IPS-20b (cell line): ENCODE measurements at regions not wholly inside any gene's neighbourhood (a gene's known extent, or its start where the extent isn't known, plus 50 kb on each side); places are given as distances from the start of the nearest gene placed in this dataset.

Source experiments
- H3K27ac ChIP-seq: one replicate; pipeline ENCODE4 v1.5.1; 2013; ENCODE audit warnings: low read length
- H3K27me3 ChIP-seq: 2 replicates; pipeline ENCODE4 v1.6.1; 2013; ENCODE audit warnings: mild to moderate bottlenecking, low read length, inconsistent platforms; ENCODE audit not compliant: insufficient read depth
- H3K36me3 ChIP-seq: 2 replicates; pipeline ENCODE4 v1.6.1; 2013; ENCODE audit warnings: low read depth, mild to moderate bottlenecking, inconsistent platforms, low read length, moderate library complexity; ENCODE audit not compliant: insufficient read depth
- H3K4me1 ChIP-seq: 2 replicates; pipeline ENCODE4 v1.6.1; 2013; ENCODE audit warnings: mild to moderate bottlenecking, control low read depth, inconsistent platforms, low read length, moderate library complexity; ENCODE audit not compliant: insufficient read depth
- H3K4me3 ChIP-seq: 2 replicates; pipeline ENCODE4 v1.5.1; 2013; ENCODE audit warnings: mild to moderate bottlenecking, low read length, inconsistent platforms
- H3K9ac ChIP-seq: 2 replicates; pipeline ENCODE4 v1.6.1; 2013; ENCODE audit warnings: low read depth, mild to moderate bottlenecking, inconsistent platforms, low read length, moderate library complexity
- H3K9me3 ChIP-seq: 2 replicates; pipeline ENCODE4 v1.6.1; 2013; ENCODE audit warnings: mild to moderate bottlenecking, low read depth, low read length, inconsistent platforms; ENCODE audit not compliant: insufficient read depth

GRCh38 chr6:164528539-164528938 is 780.9 kb downstream of the C6orf118 start:
- H3K4me1 ChIP-seq: no peaks in the 10 kb centered on the region; the same call in 1 of the 2 replicates
- H3K9me3 ChIP-seq: peaks cover 26% of the 10 kb centered on the region
- no peaks in the 10 kb centered on the region for H3K36me3 ChIP-seq
- no peaks in the 10 kb centered on the region for H3K27me3 ChIP-seq
- H3K9ac ChIP-seq: no peak overlapping the region
- H3K4me3 ChIP-seq: no peak overlapping the region
- H3K27ac ChIP-seq: no peak overlapping the region

GRCh38 chr6:164523087-164523654 is 786.2 kb downstream of the C6orf118 start:
- Histone ChIP-seq H3K9ac (no peak overlapping the region), H3K4me1 (no peaks in the 10 kb centered on the region; the same call in 1 of the 2 replicates), H3K9me3 (peaks cover 32% of the 10 kb centered on the region), H3K27me3 (no peaks in the 10 kb centered on the region), H3K36me3 (no peaks in the 10 kb centered on the region), H3K4me3 (no peak overlapping the region), H3K27ac (no peak overlapping the region)

GRCh38 chr6:164520916-164521315 is 788.5 kb downstream of the C6orf118 start:
- no peaks in the 10 kb centered on the region for H3K36me3 ChIP-seq
- H3K9ac ChIP-seq: no peak overlapping the region
- no peak overlapping the region for H3K4me3 ChIP-seq
- H3K9me3 ChIP-seq: peaks cover 19% of the 10 kb centered on the region; the same call in 1 of the 2 replicates
- no peaks in the 10 kb centered on the region; the same call in 1 of the 2 replicates for H3K4me1 ChIP-seq
- H3K27me3 ChIP-seq: no peaks in the 10 kb centered on the region
- no peak overlapping the region for H3K27ac ChIP-seq

- H3K36me3 ChIP-seq: no peaks in the 10 kb centered on the region
- H3K27me3 ChIP-seq: no peaks in the 10 kb centered on the region
- no peaks in the 10 kb centered on the region for H3K4me1 ChIP-seq
- H3K4me3 ChIP-seq: no peak overlapping the region
- H3K9me3 ChIP-seq: no peaks in the 10 kb centered on the region
- no peak overlapping the region for H3K27ac ChIP-seq
- no peak overlapping the region for H3K9ac ChIP-seq
Measured at GRCh38 chr6:164507206-164507940, 802.0 kb downstream of the C6orf118 start.

GRCh38 chr6:164505425-164505824 is 804.0 kb downstream of the C6orf118 start:
- Histone ChIP-seq H3K4me1 (no peaks in the 10 kb centered on the region), H3K9me3 (no peaks in the 10 kb centered on the region; the same call in 1 of the 2 replicates)

GRCh38 chr6:164502833-164503232 is 806.6 kb downstream of the C6orf118 start:
- no peaks in the 10 kb centered on the region; the same call in 1 of the 2 replicates for H3K9me3 ChIP-seq
- no peaks in the 10 kb centered on the region for H3K36me3 ChIP-seq
- no peak overlapping the region for H3K27ac ChIP-seq
- no peaks in the 10 kb centered on the region for H3K4me1 ChIP-seq
- H3K27me3 ChIP-seq: no peaks in the 10 kb centered on the region
- H3K9ac ChIP-seq: no peak overlapping the region
- H3K4me3 ChIP-seq: no peak overlapping the region

More at GRCh38 chr6:164505425-164505824, 804.0 kb downstream of the C6orf118 start:
- Histone ChIP-seq H3K27ac (no peak overlapping the region), H3K4me3 (no peak overlapping the region), H3K27me3 (no peaks in the 10 kb centered on the region), H3K9ac (no peak overlapping the region), H3K36me3 (no peaks in the 10 kb centered on the region)

GRCh38 chr6:164495882-164496495 is 813.4 kb downstream of the C6orf118 start:
- Histone ChIP-seq H3K4me1 (no peaks in the 10 kb centered on the region), H3K9me3 (no peaks in the 10 kb centered on the region), H3K4me3 (no peak overlapping the region), H3K36me3 (no peaks in the 10 kb centered on the region), H3K9ac (no peak overlapping the region), H3K27me3 (no peaks in the 10 kb centered on the region), H3K27ac (no peak overlapping the region)

- H3K36me3 ChIP-seq: 0 out of 2 replicates have a peak, but pooled peaks cover 4% of the 10 kb centered on the region
- H3K27ac ChIP-seq: peak overlapping the region; percentile 15
- H3K9me3 ChIP-seq: peaks cover 25% of the 10 kb centered on the region
- H3K9ac ChIP-seq: peak overlapping the region; percentile 16; the same call in 1 of the 2 replicates
- H3K27me3 ChIP-seq: no peaks in the 10 kb centered on the region
- peaks cover 23% of the 10 kb centered on the region; the same call in 1 of the 2 replicates for H3K4me1 ChIP-seq
- H3K4me3 ChIP-seq: no peak overlapping the region; the same call in 1 of the 2 replicates
Measured at GRCh38 chr6:164478426-164478825, 831.0 kb downstream of the C6orf118 start.

- Histone ChIP-seq H3K36me3 (0 out of 2 replicates have a peak, but pooled peaks cover 4% of the 10 kb centered on the region), H3K4me1 (peaks cover 23% of the 10 kb centered on the region; the same call in 1 of the 2 replicates), H3K27ac (peak overlapping the region; percentile 15), H3K9ac (peak overlapping the region; percentile 16; the same call in 1 of the 2 replicates), H3K9me3 (peaks cover 18% of the 10 kb centered on the region), H3K27me3 (no peaks in the 10 kb centered on the region), H3K4me3 (no peak overlapping the region)
Measured at GRCh38 chr6:164477790-164478189, 831.6 kb downstream of the C6orf118 start.

- Histone ChIP-seq H3K4me1 (peaks cover 23% of the 10 kb centered on the region; the same call in 1 of the 2 replicates), H3K9me3 (peaks cover 12% of the 10 kb centered on the region), H3K9ac (no peak overlapping the region), H3K27me3 (no peaks in the 10 kb centered on the region), H3K27ac (peak overlapping the region; percentile 15), H3K36me3 (0 out of 2 replicates have a peak, but pooled peaks cover 4% of the 10 kb centered on the region), H3K4me3 (no peak overlapping the region)
Measured at GRCh38 chr6:164477101-164477500, 832.3 kb downstream of the C6orf118 start.

GRCh38 chr6:164469276-164469949 is 840.0 kb downstream of the C6orf118 start:
- Histone ChIP-seq H3K27ac (no peak overlapping the region), H3K4me3 (no peak overlapping the region), H3K9me3 (no peaks in the 10 kb centered on the region), H3K9ac (no peak overlapping the region), H3K36me3 (no peaks in the 10 kb centered on the region), H3K27me3 (no peaks in the 10 kb centered on the region), H3K4me1 (no peaks in the 10 kb centered on the region; the same call in 1 of the 2 replicates)
